Endodermal cell (in vitro differentiated cells): ENCODE measurements at regions not wholly inside any gene's neighbourhood (a gene's known extent, or its start where the extent isn't known, plus 50 kb on each side); places are given as distances from the start of the nearest gene placed in this dataset.

ENCODE experiments used
- DNase-seq: peaks from one replicate; pipeline ENCODE4 v3.0.0-alpha.2; 2017
- H3K27ac ChIP-seq: 2 replicates; pipeline ENCODE4 v1.5.1; 2013; ENCODE audit warnings: mild to moderate bottlenecking, low read depth, low read length, moderate library complexity
- H3K27me3 ChIP-seq: 2 replicates; pipeline ENCODE4 v1.6.1; 2013; ENCODE audit warnings: mild to moderate bottlenecking, low read length, moderate library complexity; ENCODE audit not compliant: insufficient read depth, control insufficient read depth, poor library complexity, severe bottlenecking
- H3K36me3 ChIP-seq: 2 replicates; pipeline ENCODE4 v1.7.0; 2013; ENCODE audit warnings: mild to moderate bottlenecking, low read length, moderate library complexity; ENCODE audit not compliant: control insufficient read depth, insufficient read depth
- H3K4me1 ChIP-seq: one replicate; pipeline ENCODE4 v1.7.0; 2013; ENCODE audit warnings: low read length; ENCODE audit not compliant: control insufficient read depth, insufficient read depth
- H3K4me3 ChIP-seq: 2 replicates; pipeline ENCODE4 v1.5.1; 2013; ENCODE audit warnings: mild to moderate bottlenecking, low read length, moderate library complexity
- H3K9ac ChIP-seq: 2 replicates; pipeline ENCODE4 v1.6.1; 2013; ENCODE audit warnings: mild to moderate bottlenecking, low read length, moderate library complexity; ENCODE audit not compliant: poor library complexity, severe bottlenecking; ENCODE audit errors: extremely low read depth
- H3K9me3 ChIP-seq: 2 replicates; pipeline ENCODE4 v1.6.1; 2013; ENCODE audit warnings: mild to moderate bottlenecking, low read length, moderate library complexity; ENCODE audit not compliant: control insufficient read depth
- H3K27ac Mint-ChIP-seq: 2 replicates; pipeline ENCODE4 v1.8.0; 2020; ENCODE audit warnings: mixed read lengths
- H3K27me3 Mint-ChIP-seq: 2 replicates; pipeline ENCODE4 v1.8.0; 2021; ENCODE audit warnings: mild to moderate bottlenecking, mixed read lengths; ENCODE audit not compliant: insufficient read depth
- H3K36me3 Mint-ChIP-seq: 2 replicates; pipeline ENCODE4 v1.8.0; 2020; ENCODE audit warnings: low read depth, mixed read lengths
- H3K4me1 Mint-ChIP-seq: 2 replicates; pipeline ENCODE4 v1.8.0; 2020; ENCODE audit warnings: mixed read lengths
- H3K4me3 Mint-ChIP-seq: 2 replicates; pipeline ENCODE4 v1.8.0; 2020; ENCODE audit warnings: mild to moderate bottlenecking, moderate library complexity, mixed read lengths
- H3K9me3 Mint-ChIP-seq: 2 replicates; pipeline ENCODE4 v1.8.0; 2020; ENCODE audit warnings: mild to moderate bottlenecking, mixed read lengths
- WGBS, 2 experiments: methylation state at CpG; one replicate each; pipeline versions ENCODE4 v1.1.5 to v1.1.7; 2013; ENCODE audit warnings: missing lambda C conversion rate in 2 of 2, mixed read lengths in 1 of 2; ENCODE audit not compliant: insufficient coverage in 1 of 2, insufficient read length in 1 of 2; 5-methylcytosine and 5-hydroxymethylcytosine counted together
- TF ChIP-seq, protein P1 (sequence below): fragments of 200-600 bp; sonication (generic); conservative IDR thresholded peaks from 2 replicates; pipeline ENCODE4 v1.5.0; 2021; ENCODE audit warnings: antibody characterized with exemption, mild to moderate bottlenecking

GRCh38 chr14:106199097-106199496, 672.7 kb downstream of the TMEM121 start:
- no peaks in the 10 kb centered on the region for H3K4me1 ChIP-seq

DNA sequence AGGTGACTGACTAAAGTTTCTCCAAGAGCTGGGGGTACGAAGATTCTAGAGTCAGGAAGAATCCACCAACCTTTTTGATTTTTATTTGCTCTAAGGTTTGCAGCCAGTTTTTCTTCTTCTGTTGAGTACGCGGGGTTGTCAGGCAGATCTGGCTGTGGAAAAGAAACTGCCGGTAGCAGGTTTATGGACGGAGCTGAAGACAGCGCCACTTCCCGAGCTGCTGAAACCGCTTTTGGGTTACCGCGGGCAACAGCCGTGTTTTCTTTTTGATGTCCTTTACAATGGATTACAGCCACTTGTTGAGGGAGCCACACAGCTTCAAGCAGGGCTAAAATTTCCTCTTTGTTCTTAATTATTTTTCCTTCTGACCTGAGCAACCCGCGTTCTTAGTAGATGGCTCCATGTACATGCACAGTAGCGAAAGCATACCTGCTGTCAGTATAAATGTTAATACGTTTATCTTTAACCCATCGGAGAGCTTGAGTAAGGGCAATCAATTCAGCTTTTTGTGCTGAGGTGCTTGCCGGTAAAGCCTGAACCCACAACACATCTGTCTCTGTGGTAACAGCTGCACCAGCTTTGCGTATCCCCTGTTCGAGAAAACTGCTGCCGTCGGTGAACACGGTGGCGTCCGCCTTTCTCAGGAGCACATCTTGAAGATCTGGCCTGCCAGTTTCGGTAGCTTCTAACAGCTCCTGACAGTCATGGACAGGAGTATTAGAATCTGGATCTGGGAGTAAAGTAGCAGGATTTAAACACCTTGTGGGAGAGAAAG, 674.3 kb downstream of the TMEM121 start:
- Histone ChIP-seq H3K36me3 (no peaks in the 10 kb centered on the region), H3K4me3 (no peak overlapping the region), H3K9me3 (peaks cover 86% of the 10 kb centered on the region), H3K27me3 (no peaks in the 10 kb centered on the region), H3K27ac (no peak overlapping the region), H3K4me1 (no peaks in the 10 kb centered on the region), H3K9ac (no peak overlapping the region)
- DNase-seq, result no peak
- 91% methylated on average over 20 to 25 of the region's 25 CpGs for WGBS, 2 experiments
- Mint-ChIP-seq H3K4me3 (no peak overlapping the region), H3K27me3 (no peaks in the 10 kb centered on the region), H3K36me3 (peaks cover 4% of the 10 kb centered on the region), H3K9me3 (peaks cover 98% of the 10 kb centered on the region), H3K27ac (no peak overlapping the region), H3K4me1 (no peaks in the 10 kb centered on the region)
- TF ChIP-seq, protein P1, sequence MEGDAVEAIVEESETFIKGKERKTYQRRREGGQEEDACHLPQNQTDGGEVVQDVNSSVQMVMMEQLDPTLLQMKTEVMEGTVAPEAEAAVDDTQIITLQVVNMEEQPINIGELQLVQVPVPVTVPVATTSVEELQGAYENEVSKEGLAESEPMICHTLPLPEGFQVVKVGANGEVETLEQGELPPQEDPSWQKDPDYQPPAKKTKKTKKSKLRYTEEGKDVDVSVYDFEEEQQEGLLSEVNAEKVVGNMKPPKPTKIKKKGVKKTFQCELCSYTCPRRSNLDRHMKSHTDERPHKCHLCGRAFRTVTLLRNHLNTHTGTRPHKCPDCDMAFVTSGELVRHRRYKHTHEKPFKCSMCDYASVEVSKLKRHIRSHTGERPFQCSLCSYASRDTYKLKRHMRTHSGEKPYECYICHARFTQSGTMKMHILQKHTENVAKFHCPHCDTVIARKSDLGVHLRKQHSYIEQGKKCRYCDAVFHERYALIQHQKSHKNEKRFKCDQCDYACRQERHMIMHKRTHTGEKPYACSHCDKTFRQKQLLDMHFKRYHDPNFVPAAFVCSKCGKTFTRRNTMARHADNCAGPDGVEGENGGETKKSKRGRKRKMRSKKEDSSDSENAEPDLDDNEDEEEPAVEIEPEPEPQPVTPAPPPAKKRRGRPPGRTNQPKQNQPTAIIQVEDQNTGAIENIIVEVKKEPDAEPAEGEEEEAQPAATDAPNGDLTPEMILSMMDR, result no peak

More at GRCh38 chr14:106199097-106199496, 672.7 kb downstream of the TMEM121 start:
- Mint-ChIP-seq H3K4me3 (no peak overlapping the region), H3K27ac (no peak overlapping the region), H3K27me3 (no peaks in the 10 kb centered on the region), H3K4me1 (no peaks in the 10 kb centered on the region), H3K36me3 (no peaks in the 10 kb centered on the region), H3K9me3 (peaks cover 96% of the 10 kb centered on the region)
- no peak for DNase-seq
- Histone ChIP-seq H3K36me3 (no peaks in the 10 kb centered on the region), H3K27me3 (no peaks in the 10 kb centered on the region), H3K27ac (no peak overlapping the region), H3K9me3 (peaks cover 87% of the 10 kb centered on the region), H3K9ac (no peak overlapping the region), H3K4me3 (no peak overlapping the region)
- TF ChIP-seq, protein P1, result no peak
- WGBS, 2 experiments, result 80 to 84% methylated on average over 10 to 12 of the region's 12 CpGs

DNA sequence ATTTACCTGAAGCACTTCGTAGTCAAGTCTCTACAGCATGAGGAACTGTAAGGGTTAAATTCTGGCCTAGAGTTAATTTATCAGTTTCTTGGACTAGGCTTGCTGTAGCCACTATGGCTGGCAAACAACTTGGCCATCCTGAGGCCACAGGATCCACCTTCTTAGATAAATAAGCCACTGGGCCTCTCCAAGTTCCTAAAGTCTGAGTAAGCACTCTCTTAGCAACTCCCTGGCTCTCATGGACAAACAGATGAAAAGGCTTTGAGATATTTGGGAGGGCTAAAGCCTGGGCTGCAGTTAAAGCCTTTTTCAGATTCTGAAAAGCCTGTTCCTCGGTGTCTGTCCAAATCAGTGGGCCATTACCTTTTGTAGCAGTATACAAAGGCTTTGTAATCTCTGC, 675.0 kb downstream of the TMEM121 start:
- TF ChIP-seq, protein P1, result no peak
- Histone ChIP-seq H3K27ac (no peak overlapping the region), H3K9ac (no peak overlapping the region), H3K27me3 (no peaks in the 10 kb centered on the region), H3K36me3 (no peaks in the 10 kb centered on the region), H3K9me3 (peaks cover 82% of the 10 kb centered on the region), H3K4me1 (no peaks in the 10 kb centered on the region), H3K4me3 (no peak overlapping the region)
- Mint-ChIP-seq H3K4me1 (no peaks in the 10 kb centered on the region), H3K9me3 (peaks cover 95% of the 10 kb centered on the region), H3K4me3 (no peak overlapping the region), H3K27ac (no peak overlapping the region), H3K36me3 (peaks cover 4% of the 10 kb centered on the region), H3K27me3 (no peaks in the 10 kb centered on the region)
- no peak for DNase-seq
- 67 to 69% methylated on average over 2 of the region's 2 CpGs for WGBS, 2 experiments
